Inflammatory macrophage treated with lipopolysaccharide for 1 hour (primary cell): ENCODE measurements at regions not wholly inside any gene's neighbourhood (a gene's known extent, or its start where the extent isn't known, plus 50 kb on each side); places are given as distances from the start of the nearest gene placed in this dataset.
"Not testable (repeated sequence)": the region's sequence is repeated elsewhere in the genome, so short reads cannot be mapped to it uniquely, and the experiment has no call there.

Experiments used
- DNase-seq, 2 donors: peaks; one replicate each; pipeline ENCODE4 v3.0.0-alpha.2; 2020 to 2022

DNA sequence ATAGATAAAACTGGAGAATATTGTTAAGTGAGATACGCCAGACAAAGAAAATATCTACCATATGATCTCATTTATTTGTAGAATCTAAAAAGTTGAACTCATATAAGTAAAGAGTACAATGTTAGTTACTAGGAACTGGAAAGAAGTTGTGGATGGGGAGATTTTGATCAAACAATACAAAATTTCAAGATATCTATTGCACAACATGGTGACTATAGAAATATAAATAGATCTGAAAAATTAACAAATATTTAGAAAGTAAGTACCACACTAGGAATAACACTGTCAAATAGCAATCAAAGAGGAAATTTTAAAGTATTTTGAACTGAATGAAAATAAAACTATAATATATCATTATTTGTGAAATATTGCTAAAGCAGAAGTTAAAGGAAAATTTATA is 437.2 kb downstream of the AASDHPPT start:
- DNase-seq, result no peak

DNA sequence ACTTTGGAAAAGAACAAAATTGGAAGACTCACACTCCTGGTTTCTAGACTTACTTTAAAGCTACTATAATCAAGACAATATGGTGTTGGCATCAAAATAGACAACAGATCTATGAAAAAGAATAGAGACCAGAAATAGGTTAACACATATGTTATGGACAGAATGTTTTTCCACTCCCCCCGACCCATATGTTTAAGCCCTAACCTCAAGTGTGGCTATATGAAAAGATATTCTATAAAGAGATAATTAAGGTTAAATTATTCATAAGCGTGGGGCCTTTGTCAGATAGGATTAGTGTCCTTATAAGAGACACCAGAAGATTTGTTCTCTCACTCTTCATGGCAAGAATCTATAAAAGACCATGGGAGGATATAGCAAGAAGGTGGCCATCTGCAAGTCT is 440.0 kb downstream of the AASDHPPT start:
- DNase-seq, result no peak

DNA sequence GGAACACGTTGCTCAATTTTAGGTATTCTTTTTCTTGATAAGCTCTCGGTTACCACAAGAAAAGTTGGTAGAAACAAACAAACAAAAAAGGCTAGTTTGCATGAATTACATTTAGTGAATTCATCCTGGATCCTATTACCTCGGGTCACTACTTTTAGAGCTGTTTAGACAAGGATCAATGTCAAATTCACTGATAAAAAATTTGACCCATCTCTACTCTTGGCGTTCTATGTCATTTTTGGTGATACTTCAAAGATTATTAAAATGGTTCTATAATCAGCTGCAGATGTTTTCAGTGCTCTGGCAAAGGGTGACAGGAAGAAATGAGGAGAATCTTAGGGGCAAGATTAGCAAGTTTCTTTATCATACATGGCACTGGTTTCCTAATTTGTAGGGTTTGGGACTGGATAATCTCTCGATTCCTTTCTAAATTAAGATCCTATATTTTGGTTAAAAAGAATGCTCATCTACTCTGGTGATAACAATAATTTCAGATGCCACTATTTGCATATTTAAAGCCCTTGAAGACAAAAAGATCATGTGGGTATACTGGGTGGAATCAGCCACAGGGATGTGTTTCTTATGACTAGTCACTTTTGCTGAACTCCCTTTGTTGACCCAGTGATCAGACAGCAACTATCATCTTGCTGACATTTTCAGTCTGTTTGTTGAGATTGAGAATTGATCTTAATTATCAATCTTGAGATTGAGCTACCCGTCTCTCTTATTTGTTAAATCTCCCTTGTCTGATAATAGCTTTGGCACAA is 442.9 kb downstream of the AASDHPPT start:
- no peak for DNase-seq

DNA sequence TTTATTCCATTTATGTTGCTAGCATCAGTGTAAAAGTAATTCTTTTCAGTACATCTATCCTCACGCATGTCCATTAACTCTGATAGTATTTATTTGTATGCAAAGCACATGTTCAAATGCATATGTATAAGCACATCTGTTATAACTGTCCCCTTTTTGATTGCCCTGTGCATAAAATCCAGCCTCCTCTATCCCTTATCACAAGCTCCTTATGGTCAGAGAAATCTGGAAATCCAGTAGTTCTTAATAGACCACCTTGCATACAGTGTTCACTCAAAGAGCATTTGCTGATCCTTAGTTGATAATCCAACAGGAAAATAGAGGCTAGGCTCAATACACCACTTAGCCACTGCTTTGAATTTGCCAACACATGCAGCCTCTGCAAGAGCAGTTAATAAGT is 443.5 kb downstream of the AASDHPPT start:
- DNase-seq, result no peak

DNA sequence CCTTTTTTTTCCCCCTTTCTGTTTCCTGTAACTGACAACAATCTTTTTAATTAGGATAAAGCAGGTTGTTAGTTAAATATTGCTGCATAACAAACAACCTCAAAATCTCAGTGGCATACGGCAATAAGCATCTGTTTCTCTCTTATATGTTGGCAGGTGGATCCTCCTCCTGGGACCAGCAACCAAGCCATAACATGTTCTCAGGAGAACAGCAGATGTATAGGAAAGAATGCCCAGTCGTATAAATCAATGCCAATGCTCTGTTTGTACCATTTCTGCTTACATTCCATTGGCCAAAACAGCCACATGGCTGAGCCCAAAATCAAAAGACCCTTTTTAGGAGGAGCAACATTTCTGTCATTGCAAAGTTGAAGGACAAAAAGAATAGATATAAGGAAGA is 445.7 kb downstream of the AASDHPPT start:
- no peak for DNase-seq

DNA sequence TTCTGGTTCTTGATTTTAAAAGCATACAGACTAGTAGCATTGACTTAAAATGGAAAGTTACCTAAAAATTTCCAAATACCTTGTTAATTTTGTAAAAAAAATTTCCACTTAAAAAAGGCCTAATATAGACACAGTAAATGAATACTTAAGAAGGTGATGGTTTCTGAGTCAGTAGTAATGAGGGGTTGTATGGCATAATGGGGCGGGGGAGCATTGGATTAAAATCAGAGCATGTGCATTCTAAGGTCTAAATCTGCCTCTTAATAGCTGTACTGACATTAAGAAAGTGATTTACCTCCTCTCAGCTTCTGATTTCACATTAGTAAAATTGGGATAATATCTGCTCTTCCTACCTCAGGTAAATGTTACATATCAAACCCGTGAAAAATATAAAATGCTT is 446.5 kb downstream of the AASDHPPT start:
- no peak for DNase-seq

DNA sequence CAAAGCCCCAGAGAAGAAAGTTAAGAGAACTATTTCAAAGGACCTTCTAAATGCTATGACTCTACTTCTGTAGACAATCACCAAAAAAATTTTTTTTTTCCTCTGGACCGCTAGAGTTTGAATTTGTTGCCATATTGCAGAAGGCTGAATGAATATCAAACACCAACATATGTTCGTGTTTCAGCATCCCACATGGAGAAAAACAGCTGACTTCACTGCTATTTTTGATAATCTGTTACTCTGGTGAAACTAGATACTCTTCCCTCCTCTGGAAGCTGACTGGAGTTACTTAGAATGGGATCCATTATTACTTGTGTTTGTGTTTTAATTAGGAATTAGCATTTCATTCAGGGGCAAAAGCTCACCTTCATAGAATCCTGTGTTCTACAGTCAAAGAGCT is 447.0 kb downstream of the AASDHPPT start:
- no peak for DNase-seq

DNA sequence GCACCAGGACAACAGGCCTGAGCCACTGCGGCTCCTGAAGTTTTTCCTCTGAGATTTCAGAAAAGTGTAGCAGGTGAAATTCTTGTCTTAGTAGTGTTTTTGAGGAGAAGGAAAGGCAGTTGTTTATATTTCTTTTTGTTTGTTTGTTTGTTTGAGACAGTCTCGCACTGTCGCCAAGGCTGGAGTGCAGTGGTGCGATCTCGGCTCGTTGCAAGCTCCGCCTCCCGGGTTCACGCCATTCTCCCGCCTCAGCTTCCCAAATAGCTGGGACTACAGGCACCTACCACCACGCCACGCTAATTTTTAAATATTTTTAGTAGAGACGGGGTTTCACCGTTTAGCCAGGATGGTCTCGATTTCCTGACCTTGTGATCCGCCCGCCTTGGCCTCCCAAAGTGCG is 454.2 kb downstream of the AASDHPPT start:
- not testable (repeated sequence) for DNase-seq

DNA sequence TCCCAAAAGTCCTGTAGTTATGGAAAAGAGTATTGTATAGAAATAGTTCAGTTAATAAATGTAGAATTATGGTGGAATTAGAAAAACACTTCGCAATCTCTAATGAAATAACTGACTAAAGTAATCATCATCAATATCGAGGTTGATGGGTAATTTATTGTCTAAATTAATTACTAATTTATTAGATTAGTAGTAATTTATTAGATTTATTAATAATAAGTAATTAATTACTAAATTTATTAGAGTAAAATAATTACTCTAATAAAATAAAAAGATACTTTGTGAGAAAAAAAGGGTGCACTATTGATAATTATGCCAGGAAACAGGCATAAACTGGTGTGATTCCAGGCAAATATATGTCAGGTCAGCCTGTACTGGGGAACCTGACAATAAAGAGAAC is 455.6 kb downstream of the AASDHPPT start:
- no peak for DNase-seq

DNA sequence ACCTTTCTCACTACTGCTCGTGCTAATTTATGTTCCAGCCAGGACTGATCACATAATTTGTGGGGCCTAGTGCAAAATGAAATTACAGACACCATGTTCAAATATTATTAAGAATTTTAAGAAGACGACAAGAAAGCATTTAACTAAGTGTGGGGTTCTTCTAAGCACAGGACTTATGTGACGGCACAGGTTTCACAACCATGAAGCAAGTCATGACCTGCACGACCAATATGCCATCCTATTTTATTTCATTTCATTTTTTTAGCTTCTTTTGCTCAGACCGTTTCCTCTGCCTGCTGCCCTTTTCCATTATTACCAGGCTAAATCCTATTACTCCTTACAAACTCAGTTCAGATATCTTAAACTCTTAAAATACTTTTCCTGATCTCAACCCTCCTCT is 462.5 kb downstream of the AASDHPPT start:
- no peak for DNase-seq

DNA sequence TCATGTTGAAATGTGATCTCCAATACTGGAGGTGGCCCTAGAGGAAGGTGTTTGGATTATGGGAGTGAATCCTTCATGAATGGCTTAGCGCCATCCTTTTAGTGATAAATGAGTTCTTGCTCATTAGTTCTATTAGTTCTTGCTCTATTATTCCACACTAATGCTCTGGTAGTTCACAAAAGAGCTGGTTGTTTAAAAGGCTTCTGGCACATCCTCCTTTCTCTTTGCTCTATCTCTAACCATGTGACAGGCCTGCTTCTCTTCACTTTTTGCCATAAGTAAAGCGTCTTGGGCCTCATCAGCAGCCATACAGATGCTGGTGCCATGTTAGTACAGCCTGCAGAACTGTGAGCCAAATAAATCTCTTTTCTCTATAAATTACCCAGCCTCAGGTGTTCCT is 469.9 kb downstream of the GUCY1A2 start:
- no peak for DNase-seq

DNA sequence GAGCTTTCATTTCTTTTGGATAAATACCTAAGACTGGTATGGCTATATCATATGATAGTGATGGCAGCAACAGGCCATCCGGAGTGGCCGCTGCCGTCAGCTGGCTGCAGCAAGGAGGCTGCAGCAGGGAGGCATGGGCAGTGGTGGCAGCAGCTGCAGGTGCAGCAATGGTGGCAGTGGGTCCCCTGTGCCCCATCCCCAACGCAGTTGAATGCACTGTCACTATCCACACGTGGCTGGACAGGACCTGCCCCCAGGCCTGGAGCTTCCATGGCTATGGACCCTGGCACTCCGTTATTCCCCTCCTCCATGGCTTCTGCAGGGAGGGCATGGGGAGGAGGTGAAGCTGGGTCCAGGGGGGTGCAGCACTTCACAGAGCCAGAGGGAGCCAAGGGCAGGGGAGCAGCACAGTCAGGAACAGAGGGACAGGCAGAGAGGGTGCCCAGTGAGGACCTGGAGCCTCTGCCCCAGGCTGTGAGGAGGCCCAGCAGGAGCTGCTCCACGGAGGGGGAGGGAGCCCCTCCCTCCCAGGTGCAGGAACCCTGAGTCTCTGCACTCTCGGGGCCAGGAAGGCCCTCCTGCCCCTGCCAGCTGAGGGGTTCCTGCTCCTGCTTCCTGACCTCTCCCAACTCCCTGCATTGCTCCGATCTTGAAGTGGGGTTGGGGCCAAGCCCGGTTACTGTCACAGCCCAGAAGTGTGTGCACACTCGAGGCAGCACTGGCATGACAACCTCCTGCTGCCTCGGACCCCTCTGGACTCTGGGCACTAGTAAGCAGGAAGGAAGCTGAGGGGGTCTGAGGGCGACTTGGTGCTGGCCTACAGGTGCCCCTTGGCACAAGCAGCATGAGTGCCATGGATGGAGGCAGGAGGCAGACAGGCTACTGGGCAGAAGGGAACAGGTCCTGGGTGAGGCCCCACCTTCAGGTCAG is 466.3 kb downstream of the GUCY1A2 start:
- no peak for DNase-seq

DNA sequence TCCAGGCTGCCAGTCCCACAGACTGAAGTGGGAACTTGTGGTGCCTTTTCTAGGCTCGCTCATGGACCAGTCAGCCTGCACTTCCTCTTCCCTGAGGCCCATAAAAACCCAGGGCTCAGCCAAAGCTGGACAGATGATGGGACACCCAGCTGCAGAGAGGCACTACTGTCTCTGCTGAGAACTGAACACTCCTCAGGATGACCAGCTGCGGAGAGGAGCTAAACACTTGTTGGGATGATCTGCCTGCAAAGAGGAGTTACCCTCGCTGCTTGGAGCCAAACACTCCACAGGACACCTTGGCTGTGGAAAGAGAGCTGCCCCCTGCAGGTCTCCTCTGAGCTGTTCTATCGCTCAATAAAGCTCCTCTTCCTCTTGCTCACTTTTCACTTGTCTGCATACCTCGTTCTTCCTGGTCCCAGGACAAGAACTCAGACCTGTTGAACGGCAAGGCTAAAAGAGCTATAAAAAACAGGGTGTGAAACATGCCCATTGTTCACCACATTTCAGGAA is 465.5 kb downstream of the GUCY1A2 start:
- no peak for DNase-seq

DNA sequence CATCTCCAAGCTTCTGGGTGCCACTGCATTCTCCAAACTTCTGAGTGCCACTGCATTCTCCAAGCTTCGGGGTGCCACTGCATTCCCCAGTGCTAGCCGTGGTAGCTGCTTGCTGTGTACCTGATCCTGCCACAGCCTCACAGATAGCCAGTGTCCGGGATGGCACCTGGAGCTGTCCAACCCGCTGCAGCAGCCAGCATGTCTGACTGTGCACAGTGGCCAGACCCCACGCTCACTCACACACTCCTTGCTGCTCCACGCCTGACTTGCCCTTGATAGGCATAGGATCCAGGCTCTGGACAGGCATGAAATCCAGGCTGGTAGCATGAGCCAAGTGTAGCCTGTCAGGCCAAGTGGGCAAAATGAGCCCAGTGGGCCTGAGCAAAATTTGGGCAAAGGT is 465.0 kb downstream of the GUCY1A2 start:
- no peak for DNase-seq

DNA sequence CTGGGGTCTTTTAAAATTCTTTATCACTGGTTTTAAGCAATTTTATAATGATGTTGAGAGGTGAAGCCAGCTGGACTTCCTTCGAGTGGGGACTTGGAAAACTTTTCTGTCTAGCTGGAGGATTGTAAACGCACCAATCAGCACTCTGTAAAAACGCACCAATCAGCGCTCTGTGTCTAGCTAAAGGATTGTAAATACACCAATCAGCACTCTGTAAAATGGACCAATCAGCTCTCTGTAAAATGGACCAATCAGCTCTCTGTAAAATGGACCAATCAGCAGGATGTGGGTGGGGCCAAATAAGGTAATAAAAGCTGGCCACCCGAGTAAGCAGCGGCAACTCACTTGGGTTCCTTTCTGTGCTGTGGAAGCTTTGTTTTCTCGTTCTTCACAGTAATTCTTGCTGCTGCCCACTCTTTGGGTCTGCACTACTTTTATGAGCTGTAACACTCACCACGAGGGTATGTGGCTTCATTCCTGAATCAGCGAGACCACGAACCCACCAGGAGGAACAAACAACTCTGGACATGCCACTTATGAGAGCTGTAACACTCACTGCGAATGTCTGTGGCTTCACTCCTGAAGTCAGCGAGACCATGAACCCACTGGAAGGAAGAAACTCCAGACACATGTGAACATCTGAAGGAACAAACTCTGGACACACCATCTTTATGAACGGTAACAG is 462.6 kb downstream of the GUCY1A2 start:
- not testable (repeated sequence) for DNase-seq

DNA sequence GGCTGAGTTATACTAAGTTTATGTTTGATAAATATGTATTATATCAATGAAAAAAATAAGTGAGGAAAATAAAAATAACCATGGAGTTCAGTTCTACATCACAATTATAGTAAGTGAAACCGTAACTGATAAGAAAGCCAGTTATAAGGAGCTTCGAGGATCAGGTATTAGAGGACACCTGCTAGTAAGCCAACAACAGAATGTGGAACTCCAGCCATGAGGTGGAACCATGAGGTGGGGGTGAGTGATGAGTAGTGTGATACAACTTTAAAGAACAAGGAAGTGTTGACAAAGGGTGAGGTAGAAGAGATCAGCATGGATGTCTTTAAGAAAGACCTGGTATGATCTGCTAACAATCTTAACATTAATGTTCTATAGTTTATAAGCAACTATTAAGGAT is 452.9 kb downstream of the GUCY1A2 start:
- no peak for DNase-seq

DNA sequence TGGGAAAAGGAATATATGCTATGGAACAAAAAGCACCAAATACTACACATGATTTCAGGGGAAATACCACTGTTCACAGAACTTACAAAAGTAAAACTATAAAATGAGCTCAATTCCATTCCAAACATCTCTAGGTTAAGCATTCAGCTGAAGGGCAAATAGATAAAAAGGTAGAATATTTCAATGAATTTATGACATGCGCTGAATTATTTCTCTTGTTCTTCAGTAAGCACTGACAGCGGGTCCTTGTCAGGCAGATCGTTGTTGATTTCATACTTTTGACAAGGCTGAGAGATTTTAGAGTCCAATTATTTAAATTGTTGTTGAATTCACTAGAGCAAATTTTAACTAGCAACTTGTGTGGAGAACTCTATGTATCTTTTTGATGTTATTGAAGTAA is 449.6 kb downstream of the GUCY1A2 start:
- DNase-seq, result no peak

DNA sequence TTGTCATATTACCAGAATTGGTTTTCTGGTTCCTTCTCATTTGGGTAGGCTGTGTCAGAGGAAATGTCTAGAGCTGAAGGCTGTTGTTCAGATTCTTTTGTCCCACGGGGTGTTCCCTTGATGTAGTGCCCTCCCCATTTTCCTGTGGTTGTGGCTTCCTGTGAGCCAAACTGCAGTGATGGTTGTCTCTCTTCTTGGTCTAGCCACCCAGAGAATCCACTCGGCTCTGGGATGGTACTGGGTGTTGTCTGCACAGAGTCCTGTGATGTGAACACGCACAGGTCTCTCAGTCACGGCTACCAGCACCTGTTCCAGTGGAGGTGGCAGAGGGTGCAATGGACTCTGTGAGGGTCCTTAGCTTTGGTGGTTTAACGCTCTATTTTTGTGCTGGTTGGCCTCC is 440.9 kb downstream of the GUCY1A2 start:
- DNase-seq, result not testable (repeated sequence)

DNA sequence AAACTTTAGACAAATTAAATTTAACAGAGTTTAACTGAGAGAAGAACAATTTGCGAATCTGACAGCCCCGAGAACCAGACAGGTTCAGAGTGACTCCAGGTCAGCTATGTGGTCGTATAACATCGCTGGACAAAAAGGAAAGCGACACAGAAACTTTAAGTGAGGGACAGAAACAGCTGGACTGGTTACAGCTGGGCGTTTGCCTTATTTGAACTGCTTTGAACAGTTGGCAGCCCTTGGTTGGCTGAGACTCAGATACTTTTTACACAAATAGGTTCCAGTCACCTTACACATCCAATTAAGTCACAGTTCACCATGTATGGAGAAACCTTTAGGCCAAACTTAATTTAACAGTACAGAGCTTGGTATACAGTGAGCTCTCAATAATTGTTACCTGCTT is 436.9 kb downstream of the GUCY1A2 start:
- DNase-seq, result no peak

DNA sequence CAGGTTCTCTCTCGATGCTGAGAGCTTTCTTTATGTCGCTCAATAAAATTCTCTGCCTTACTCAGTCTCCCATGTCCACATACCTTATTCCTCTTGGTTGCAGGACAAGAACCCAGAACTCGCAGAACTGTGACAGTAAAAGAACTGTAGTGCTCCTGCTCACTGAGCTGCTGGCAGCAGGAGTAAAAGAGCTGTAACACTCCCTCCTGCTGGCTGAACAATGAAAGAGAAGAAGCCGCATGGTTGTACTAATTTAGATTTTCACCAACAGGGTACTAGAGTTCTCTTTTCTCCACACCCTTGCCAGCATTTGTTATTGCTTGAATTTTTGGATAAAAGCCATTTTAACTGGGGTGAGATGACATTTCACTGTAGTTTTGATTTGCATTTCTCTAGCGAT is 433.2 kb downstream of the GUCY1A2 start:
- DNase-seq, result no peak

DNA sequence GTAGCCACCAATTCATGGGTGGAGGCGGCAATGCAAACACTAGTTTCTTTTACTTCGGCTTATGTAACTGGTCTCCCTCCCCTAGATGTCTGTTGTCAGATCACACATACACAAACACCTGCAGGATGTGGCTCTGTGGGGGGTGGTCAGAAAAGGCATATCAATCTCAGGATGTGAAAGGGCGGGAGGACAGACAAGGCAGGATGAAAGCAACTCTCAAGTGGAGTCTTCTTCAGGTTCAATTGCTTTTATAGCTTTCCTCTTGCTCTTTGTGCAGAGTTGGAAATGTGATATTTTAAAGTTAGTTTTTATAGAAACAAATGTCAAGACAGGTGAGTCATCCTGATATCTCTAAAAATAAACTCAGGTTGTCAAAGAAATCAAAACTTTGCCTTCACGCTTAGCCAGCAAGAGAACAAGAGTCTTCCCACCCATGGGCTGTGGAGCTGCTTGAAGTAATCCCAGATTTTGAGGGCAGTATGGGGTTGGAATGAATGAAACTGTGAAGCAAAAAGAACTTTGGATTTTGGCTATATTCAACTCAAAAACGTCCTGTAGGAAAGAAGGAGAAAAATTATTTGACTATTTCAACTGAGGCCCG is 423.4 kb downstream of the GUCY1A2 start:
- no peak for DNase-seq

DNA sequence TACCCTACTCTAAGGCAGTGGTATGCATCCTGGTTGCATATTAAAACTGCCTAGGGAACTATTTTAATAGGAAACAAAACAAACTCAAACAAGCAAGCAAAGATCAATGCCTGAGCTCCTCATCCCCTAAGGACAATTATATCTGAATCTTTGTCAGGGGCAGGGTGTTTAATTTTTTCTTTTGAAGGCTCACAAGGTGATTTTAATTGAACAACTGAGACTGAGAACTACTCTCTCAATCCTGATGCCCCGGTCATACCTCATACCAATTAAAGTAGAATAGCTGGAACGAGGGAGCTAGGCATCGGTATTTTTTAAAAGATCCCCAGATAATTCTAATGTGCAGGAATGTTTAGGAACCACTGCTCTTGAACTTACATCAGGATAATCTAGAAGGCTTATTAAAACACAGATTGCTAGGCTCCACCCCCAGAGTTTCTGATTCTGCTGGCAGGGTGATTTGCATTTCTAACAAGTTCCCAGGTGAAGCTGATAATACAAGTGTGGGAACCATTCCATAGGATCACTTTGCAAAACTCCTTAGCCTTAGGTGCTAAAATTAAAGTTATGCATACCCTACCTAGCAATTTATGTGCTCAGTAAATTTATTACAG is 416.5 kb downstream of the GUCY1A2 start:
- no peak for DNase-seq

DNA sequence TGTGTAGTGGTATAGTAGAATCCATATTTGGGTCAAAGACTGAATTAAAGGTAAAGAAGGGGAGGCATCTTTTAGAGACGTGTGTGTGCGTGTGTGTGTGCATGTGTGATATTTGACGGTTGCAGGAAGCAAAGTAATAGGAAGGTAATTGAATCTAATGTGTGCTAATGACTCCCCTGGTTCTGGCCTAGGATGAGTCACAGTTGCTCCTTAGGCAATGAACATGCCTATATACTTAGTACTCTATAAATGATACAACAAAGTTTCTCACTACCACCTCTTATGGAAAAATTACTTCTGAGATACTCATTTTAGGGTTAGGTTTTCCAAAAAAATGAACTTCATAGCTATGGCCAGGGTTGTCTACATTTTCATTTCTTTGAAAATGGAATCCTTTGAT is 409.6 kb downstream of the GUCY1A2 start:
- DNase-seq, result no peak
